ENCODE measurements at regions not wholly inside any gene's neighbourhood (a gene's known extent, or its start where the extent isn't known, plus 50 kb on each side); places are given as distances from the start of the nearest gene placed in this dataset.

GRCh38 chr3:102124704-102125103, 275.4 kb downstream of the NFKBIZ start:
- DNase-seq: no peak

- DNase-seq: no peak
Observed at GRCh38 chr3:102125197-102125993, 276.1 kb downstream of the NFKBIZ start.

GRCh38 chr3:102125994-102126368, 276.7 kb downstream of the NFKBIZ start:
- DNase-seq: no peak

- DNase-seq: no peak
Observed at GRCh38 chr3:102129760-102130608, 280.7 kb downstream of the NFKBIZ start.

- no peak for DNase-seq
Observed at GRCh38 chr3:102132370-102132769, 283.1 kb downstream of the NFKBIZ start.

- no peak for DNase-seq
Observed at GRCh38 chr3:102133376-102133775, 284.1 kb downstream of the NFKBIZ start.

- DNase-seq: no peak
Observed at GRCh38 chr3:102135316-102135715, 286.0 kb downstream of the NFKBIZ start.

GRCh38 chr3:102136183-102136582, 286.9 kb downstream of the NFKBIZ start:
- no peak for DNase-seq

GRCh38 chr3:102140116-102140515, 290.8 kb downstream of the NFKBIZ start:
- no peak for DNase-seq

- no peak for DNase-seq
Observed at GRCh38 chr3:102141096-102141927, 292.0 kb downstream of the NFKBIZ start.

GRCh38 chr3:102141928-102142239, 292.6 kb downstream of the NFKBIZ start:
- DNase-seq: no peak

GRCh38 chr3:102142379-102143060, 292.3 kb upstream of the ZPLD1 start:
- no peak for DNase-seq

GRCh38 chr3:102143536-102143935, 291.3 kb upstream of the ZPLD1 start:
- DNase-seq: no peak

- no peak for DNase-seq
Observed at GRCh38 chr3:102144063-102144462, 290.8 kb upstream of the ZPLD1 start.

- no peak for DNase-seq
Observed at GRCh38 chr3:102148598-102149337, 286.0 kb upstream of the ZPLD1 start.

GRCh38 chr3:102151935-102152334, 282.9 kb upstream of the ZPLD1 start:
- no peak for DNase-seq

- DNase-seq: no peak
Observed at GRCh38 chr3:102156426-102156825, 278.4 kb upstream of the ZPLD1 start.

- DNase-seq: no peak
Observed at GRCh38 chr3:102158080-102158740, 276.6 kb upstream of the ZPLD1 start.

GRCh38 chr3:102159810-102160451, 274.9 kb upstream of the ZPLD1 start:
- no peak for DNase-seq

GRCh38 chr3:102161384-102162006, 273.3 kb upstream of the ZPLD1 start:
- no peak for DNase-seq

GRCh38 chr3:102162251-102162650, 272.6 kb upstream of the ZPLD1 start:
- no peak for DNase-seq

Measured in NCI-H510A treated with DMSO at 0.1 percent for 48 hours (cell line).